OCI-LY3 (cell line): ENCODE measurements at regions not wholly inside any gene's neighbourhood (a gene's known extent, or its start where the extent isn't known, plus 50 kb on each side); places are given as distances from the start of the nearest gene placed in this dataset.

Experiments
- H2AFZ ChIP-seq: fragments of 200-600, 300-600 bp; shearing (Covaris generic); 2 replicates; pipeline ENCODE4 v1.6.0; 2014; ENCODE audit warnings: antibody characterized with exemption, low read depth, low read length
- H3K27ac ChIP-seq: fragments of 200-600, 300-600 bp; sonication (generic); 2 replicates; pipeline ENCODE4 v1.5.1; 2014; ENCODE audit warnings: mild to moderate bottlenecking, low read length, moderate library complexity, mixed read lengths
- H3K27me3 ChIP-seq: fragments of 200-600, 300-600 bp; sonication (generic); 2 replicates; pipeline ENCODE4 v1.6.1; 2014; ENCODE audit warnings: low read depth, low read length, mixed read lengths
- H3K36me3 ChIP-seq: fragments of 200-600, 300-600 bp; sonication (generic); replicated peaks from 2 replicates; pipeline ENCODE3; 2014; ENCODE audit warnings: low read depth, low read length, mixed read lengths
- H3K4me1 ChIP-seq: fragments of 300-600, 200-600 bp; sonication (generic); 2 replicates; pipeline ENCODE4 v1.6.1; 2014; ENCODE audit warnings: low read length, mixed read lengths
- H3K4me2 ChIP-seq: fragments of 200-600, 300-600 bp; sonication (generic); 2 replicates; pipeline ENCODE4 v1.6.1; 2014; ENCODE audit warnings: low read length, mixed read lengths
- H3K4me3 ChIP-seq: fragments of 300-600, 200-600 bp; sonication (generic); 2 replicates; pipeline ENCODE4 v1.5.1; 2014; ENCODE audit warnings: antibody characterized with exemption, mild to moderate bottlenecking, low read length, moderate library complexity
- H3K79me2 ChIP-seq: fragments of 300-600, 200-600 bp; shearing (Covaris generic); 2 replicates; pipeline ENCODE4 v1.6.1; 2014; ENCODE audit warnings: mild to moderate bottlenecking, low read length, mixed read lengths
- H3K9ac ChIP-seq: fragments of 300-600, 200-600 bp; shearing (Covaris generic); 2 replicates; pipeline ENCODE4 v1.6.0; 2014; ENCODE audit warnings: mild to moderate bottlenecking, low read length, moderate library complexity
- H3K9me3 ChIP-seq: fragments of 200-600, 300-600 bp; shearing (Covaris generic); 2 replicates; pipeline ENCODE4 v1.6.1; 2014; ENCODE audit warnings: low read length, mixed read lengths; ENCODE audit not compliant: insufficient read depth
- H4K20me1 ChIP-seq: fragments of 200-600, 300-600 bp; sonication (generic); 2 replicates; pipeline ENCODE4 v1.6.1; 2016; ENCODE audit warnings: low read length, mixed read lengths; ENCODE audit not compliant: insufficient read depth
- CTCF ChIP-seq: fragments of 200-600, 300-600 bp; sonication (generic); IDR thresholded peaks from 2 replicates; pipeline ENCODE4 v1.5.1; 2014; ENCODE audit warnings: antibody characterized with exemption, low read length, low read depth
- EZH2phosphoT487 ChIP-seq: fragments of 200-600 bp; shearing (Covaris generic); IDR thresholded peaks from 2 replicates; pipeline ENCODE4 v1.6.1; 2018; ENCODE audit warnings: antibody characterized with exemption, mixed run types, low read depth

DNA sequence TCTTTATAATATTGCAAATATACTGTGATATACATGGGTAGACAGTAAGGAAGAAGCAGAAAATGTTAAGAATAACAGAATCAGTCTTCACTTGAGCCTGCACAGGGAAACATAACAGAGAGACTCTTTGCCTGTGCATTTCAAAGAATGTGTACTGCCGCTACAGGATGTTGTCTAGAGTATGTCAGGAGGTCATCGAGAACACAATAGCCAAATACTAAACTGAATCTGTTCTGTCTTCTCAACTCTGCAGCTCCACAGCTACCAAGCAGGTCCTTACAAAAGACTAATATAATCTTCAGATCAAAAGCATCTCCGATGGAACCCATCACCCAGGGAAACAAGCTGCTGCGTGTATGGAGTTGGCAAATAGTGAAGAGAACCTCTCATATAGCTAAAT, 471.5 kb downstream of the PCDH10 start:
- Histone ChIP-seq H4K20me1 (no peaks in the 10 kb centered on the region), H3K79me2 (no peaks in the 10 kb centered on the region), H3K9me3 (no peaks in the 10 kb centered on the region), H2AFZ (no peak overlapping the region), H3K27me3 (no peaks in the 10 kb centered on the region), H3K4me3 (no peak overlapping the region), H3K4me2 (no peak overlapping the region), H3K36me3 (no peaks in the 10 kb centered on the region), H3K27ac (no peak overlapping the region), H3K9ac (no peak overlapping the region), H3K4me1 (peaks cover 10% of the 10 kb centered on the region)
- TF ChIP-seq EZH2phosphoT487 (no peak), CTCF (no peak)

GRCh38 chr4:133618963-133619362, 469.9 kb downstream of the PCDH10 start:
- no peaks in the 10 kb centered on the region for H3K4me1 ChIP-seq
- H3K4me3 ChIP-seq, result no peak overlapping the region
- H3K79me2 ChIP-seq, result no peaks in the 10 kb centered on the region
- H2AFZ ChIP-seq, result no peak overlapping the region
- TF ChIP-seq EZH2phosphoT487 (no peak), CTCF (no peak)
- no peaks in the 10 kb centered on the region for H3K9me3 ChIP-seq
- H4K20me1 ChIP-seq, result no peaks in the 10 kb centered on the region
- H3K36me3 ChIP-seq, result no peaks in the 10 kb centered on the region
- H3K27me3 ChIP-seq, result no peaks in the 10 kb centered on the region
- H3K9ac ChIP-seq, result no peak overlapping the region
- no peak overlapping the region for H3K27ac ChIP-seq
- H3K4me2 ChIP-seq, result no peak overlapping the region

GRCh38 chr4:133600008-133600407, 450.9 kb downstream of the PCDH10 start:
- Histone ChIP-seq H3K27ac (no peak overlapping the region), H3K79me2 (no peaks in the 10 kb centered on the region), H3K4me1 (no peaks in the 10 kb centered on the region), H3K4me3 (no peak overlapping the region), H2AFZ (no peak overlapping the region), H3K27me3 (no peaks in the 10 kb centered on the region), H4K20me1 (no peaks in the 10 kb centered on the region), H3K9me3 (no peaks in the 10 kb centered on the region), H3K9ac (no peak overlapping the region), H3K4me2 (no peak overlapping the region), H3K36me3 (no peaks in the 10 kb centered on the region)
- TF ChIP-seq EZH2phosphoT487, result no peak

GRCh38 chr4:133598779-133599178, 449.7 kb downstream of the PCDH10 start:
- Histone ChIP-seq H4K20me1 (no peaks in the 10 kb centered on the region), H3K36me3 (no peaks in the 10 kb centered on the region), H2AFZ (no peak overlapping the region), H3K27me3 (no peaks in the 10 kb centered on the region), H3K4me2 (no peak overlapping the region), H3K4me3 (no peak overlapping the region), H3K9me3 (no peaks in the 10 kb centered on the region), H3K9ac (no peak overlapping the region), H3K79me2 (no peaks in the 10 kb centered on the region), H3K27ac (no peak overlapping the region), H3K4me1 (no peaks in the 10 kb centered on the region)
- TF ChIP-seq CTCF (no peak), EZH2phosphoT487 (no peak)

- H3K9me3 ChIP-seq, result no peaks in the 10 kb centered on the region
Observed at GRCh38 chr4:133597251-133597650, 448.2 kb downstream of the PCDH10 start.

More at GRCh38 chr4:133597251-133597650, 448.2 kb downstream of the PCDH10 start:
- H2AFZ ChIP-seq, result no peak overlapping the region
- no peak overlapping the region for H3K4me3 ChIP-seq
- no peaks in the 10 kb centered on the region for H3K79me2 ChIP-seq
- TF ChIP-seq EZH2phosphoT487, result no peak
- no peak for TF ChIP-seq CTCF
- H3K4me2 ChIP-seq, result no peak overlapping the region
- no peaks in the 10 kb centered on the region for H3K36me3 ChIP-seq
- no peaks in the 10 kb centered on the region for H3K27me3 ChIP-seq
- no peaks in the 10 kb centered on the region for H3K4me1 ChIP-seq
- no peak overlapping the region for H3K9ac ChIP-seq
- no peak overlapping the region for H3K27ac ChIP-seq
- no peaks in the 10 kb centered on the region for H4K20me1 ChIP-seq
